Mucosa of descending colon (tissue), 3 donors: ENCODE measurements at regions not wholly inside any gene's neighbourhood (a gene's known extent, or its start where the extent isn't known, plus 50 kb on each side); places are given as distances from the start of the nearest gene placed in this dataset.

ENCODE experiments used
- ATAC-seq: fragments of 200-7000 bp; cut with Tn5 transposase; one replicate; pipeline ENCODE4 v1.9.1; 2020; ENCODE audit warnings: mild to moderate bottlenecking, moderate library complexity
- DNase-seq, 3 donors: peaks; one replicate each; pipeline ENCODE4 v3.0.0-alpha.2; 2020
- H3K36me3 ChIP-seq: fragments of 200-600 bp; one replicate; pipeline ENCODE4 v1.8.0; 2021; ENCODE audit warnings: low read depth, mild to moderate bottlenecking
- H3K4me1 ChIP-seq: fragments of 200-600 bp; one replicate; pipeline ENCODE4 v1.8.0; 2021; ENCODE audit warnings: low read depth, mild to moderate bottlenecking
- H3K4me3 ChIP-seq: fragments of 200-600 bp; one replicate; pipeline ENCODE4 v1.8.0; 2021; ENCODE audit warnings: mild to moderate bottlenecking
- H3K9me3 ChIP-seq: fragments of 200-600 bp; one replicate; pipeline ENCODE4 v1.8.0; 2021; ENCODE audit warnings: mild to moderate bottlenecking
- CTCF ChIP-seq: fragments of 200-600 bp; IDR thresholded peaks from one replicate; pipeline ENCODE4 v1.8.0; 2022; ENCODE audit warnings: antibody characterized with exemption, mild to moderate bottlenecking
- intact Hi-C, 2 donors: fragments of 100-400 bp; cut with DNase I in 1 of 2; cut with micrococcal nuclease in 1 of 2; formaldehyde crosslinking; loops; one replicate each; pipeline versions ENCODE4 v1.11.0 to v1.11.1; 2022; cut with DNase I, micrococcal nuclease
- donor health status: DM: no; HTN: no; CAD: no; lungs with moderate emphysema.
- donor health status: DM: no; HTN: no; CAD: no.
- donor health status: DM: no; HTN: yes; CAD: no.

GRCh38 chr11:112525844-112526590 is 265.4 kb upstream of the PLET1 start:
- no peaks in the 10 kb centered on the region for H3K9me3 ChIP-seq
- no peak for DNase-seq
- ATAC-seq = no peak
- H3K4me3 ChIP-seq = no peak overlapping the region
- TF ChIP-seq CTCF = no peak
- intact Hi-C loops = no loop called here
- H3K4me1 ChIP-seq = peaks cover 4% of the 10 kb centered on the region
- no peaks in the 10 kb centered on the region for H3K36me3 ChIP-seq

- Histone ChIP-seq H3K4me1 (peaks cover 4% of the 10 kb centered on the region), H3K4me3 (no peak overlapping the region), H3K36me3 (no peaks in the 10 kb centered on the region), H3K9me3 (no peaks in the 10 kb centered on the region)
- ATAC-seq (peak; percentile 46), DNase-seq (no peak)
- no peak for TF ChIP-seq CTCF
- intact Hi-C loops = no loop called here
These were observed 266.2 kb upstream of the PLET1 start for GRCh38 chr11:112526699-112527416.

- ATAC-seq = no peak
- Histone ChIP-seq H3K4me3 (no peak overlapping the region), H3K36me3 (no peaks in the 10 kb centered on the region), H3K4me1 (peaks cover 4% of the 10 kb centered on the region), H3K9me3 (no peaks in the 10 kb centered on the region)
- no peak for TF ChIP-seq CTCF
- no peak for DNase-seq
- intact Hi-C loops = no loop called here
These were observed 268.4 kb upstream of the PLET1 start for GRCh38 chr11:112529071-112529470.

GRCh38 chr11:112532506-112532905 is 271.8 kb upstream of the PLET1 start:
- TF ChIP-seq CTCF = no peak
- Histone ChIP-seq H3K4me3 (no peak overlapping the region), H3K9me3 (no peaks in the 10 kb centered on the region), H3K4me1 (no peaks in the 10 kb centered on the region), H3K36me3 (no peaks in the 10 kb centered on the region)
- intact Hi-C loops = no loop called here
- no peak for DNase-seq
- ATAC-seq = no peak

- ATAC-seq = peak; percentile 28
- no peak for TF ChIP-seq CTCF
- DNase-seq = no peak
- H3K4me1 ChIP-seq = no peaks in the 10 kb centered on the region
- H3K9me3 ChIP-seq = no peaks in the 10 kb centered on the region
- H3K4me3 ChIP-seq = no peak overlapping the region
- no peaks in the 10 kb centered on the region for H3K36me3 ChIP-seq
- intact Hi-C loops = no loop called here
These were observed 273.0 kb upstream of the PLET1 start for GRCh38 chr11:112533682-112534081.
